Hippocampal formation (tissue), 2 donors: ENCODE measurements at regions not wholly inside any gene's neighbourhood (a gene's known extent, or its start where the extent isn't known, plus 50 kb on each side); places are given as distances from the start of the nearest gene placed in this dataset.

Source experiments
- DNase-seq, 2 donors: peaks; one replicate each; lab custom pipeline; 2025; lab: John Stamatoyannopoulos, UW

DNA sequence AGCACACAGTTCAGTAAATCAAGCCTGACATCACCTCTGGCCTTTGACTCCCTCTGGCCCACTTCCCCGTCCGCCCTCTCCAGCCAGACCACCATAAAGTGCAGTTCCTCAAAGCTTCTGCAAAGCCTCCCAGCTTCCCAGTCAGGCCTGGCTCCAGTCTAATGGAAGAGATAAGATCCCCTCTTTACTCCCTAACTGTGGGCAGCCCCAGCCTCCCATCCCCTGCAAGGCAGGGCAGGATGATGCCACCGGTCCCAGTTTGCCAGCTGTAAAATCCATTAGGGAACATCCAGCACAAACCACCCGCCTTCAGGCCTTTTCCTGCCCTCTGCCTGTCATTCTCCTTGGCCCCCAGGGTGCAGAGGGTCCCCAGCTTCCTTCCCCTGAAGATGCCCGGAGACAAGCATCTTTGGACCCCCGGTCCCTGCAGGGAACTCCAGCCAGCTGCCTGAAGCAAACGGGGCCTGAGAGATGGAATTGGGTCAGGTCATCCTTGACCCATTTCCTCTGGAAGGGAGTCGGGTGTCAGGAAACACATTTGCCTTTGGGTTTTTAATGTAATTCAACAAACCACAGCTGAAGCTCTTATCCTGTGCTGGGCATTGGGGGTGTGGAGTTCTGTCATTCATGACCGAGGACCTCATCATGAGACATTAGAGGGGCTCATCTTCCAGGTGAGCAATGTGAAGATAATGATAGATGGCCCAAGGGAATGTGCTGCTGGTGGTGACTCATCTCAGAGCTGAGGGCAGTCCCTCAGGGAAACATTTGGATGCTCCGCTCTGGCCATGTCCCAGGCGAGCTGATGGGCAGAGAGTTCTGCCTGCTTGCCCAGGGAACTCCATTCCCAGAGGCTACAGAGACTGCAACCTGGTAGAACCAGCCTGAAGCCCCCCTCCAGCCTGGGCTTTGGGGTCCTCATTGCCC lies 93.8 kb upstream of the CLMN start:
- DNase-seq, result no peak

DNA sequence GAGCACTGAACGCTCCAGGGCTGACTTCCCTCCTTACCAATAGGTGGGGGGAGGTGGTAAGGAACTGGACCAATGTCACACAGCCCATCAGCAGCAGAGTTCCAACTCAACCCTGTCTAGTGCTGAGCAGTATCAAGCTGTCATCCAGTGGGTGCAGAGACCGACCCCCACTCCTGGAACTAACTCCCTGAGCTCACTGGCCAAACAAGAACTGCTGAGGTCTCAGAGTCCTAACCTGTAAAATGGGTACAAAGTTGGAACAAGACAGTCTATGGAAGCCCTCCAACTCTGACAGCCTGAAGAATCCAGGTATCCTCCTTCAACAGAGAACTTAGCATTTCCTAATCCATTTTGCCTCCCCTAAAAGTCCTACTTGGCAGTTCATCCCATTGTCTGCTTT lies 91.1 kb upstream of the CLMN start:
- DNase-seq, result no peak

DNA sequence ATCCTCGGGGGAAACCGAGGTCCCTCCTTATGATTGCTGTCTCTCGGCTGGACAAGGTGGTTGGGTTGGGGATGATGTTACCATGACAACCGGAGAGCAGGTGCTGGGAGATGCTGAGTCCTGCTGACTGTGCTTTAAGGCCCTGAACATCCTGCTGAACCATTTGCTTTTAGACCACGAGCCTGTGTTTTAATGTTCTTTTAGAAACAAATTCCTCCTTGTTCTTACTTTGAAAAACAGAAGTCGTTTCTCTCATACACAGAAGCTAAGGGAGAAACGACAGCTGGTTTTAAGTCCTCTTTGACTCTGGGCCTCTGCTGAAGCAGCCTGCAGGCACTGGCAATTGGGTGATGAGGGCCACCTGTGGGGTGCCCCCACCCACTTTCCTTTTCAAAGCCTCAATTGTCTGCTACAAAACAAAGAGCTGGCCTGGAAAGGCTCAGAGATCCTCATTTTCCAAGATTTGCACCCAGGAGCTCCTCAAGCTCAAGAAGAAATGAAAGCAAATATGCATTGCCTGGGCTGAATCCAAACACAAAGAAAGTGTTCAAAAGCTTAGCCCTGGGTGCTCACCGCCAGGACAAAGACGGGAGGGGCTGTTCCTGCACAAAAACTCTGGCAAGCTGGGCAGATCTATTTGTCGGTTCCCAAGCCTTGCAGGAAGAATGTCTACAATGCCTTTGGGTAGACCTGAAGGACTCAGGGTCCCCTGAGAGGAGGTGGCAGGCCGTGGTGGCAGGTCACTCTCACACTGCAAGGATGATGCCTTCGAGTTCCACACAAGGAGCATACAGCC lies 90.0 kb upstream of the CLMN start:
- DNase-seq, result peak; percentile 24 to 58

DNA sequence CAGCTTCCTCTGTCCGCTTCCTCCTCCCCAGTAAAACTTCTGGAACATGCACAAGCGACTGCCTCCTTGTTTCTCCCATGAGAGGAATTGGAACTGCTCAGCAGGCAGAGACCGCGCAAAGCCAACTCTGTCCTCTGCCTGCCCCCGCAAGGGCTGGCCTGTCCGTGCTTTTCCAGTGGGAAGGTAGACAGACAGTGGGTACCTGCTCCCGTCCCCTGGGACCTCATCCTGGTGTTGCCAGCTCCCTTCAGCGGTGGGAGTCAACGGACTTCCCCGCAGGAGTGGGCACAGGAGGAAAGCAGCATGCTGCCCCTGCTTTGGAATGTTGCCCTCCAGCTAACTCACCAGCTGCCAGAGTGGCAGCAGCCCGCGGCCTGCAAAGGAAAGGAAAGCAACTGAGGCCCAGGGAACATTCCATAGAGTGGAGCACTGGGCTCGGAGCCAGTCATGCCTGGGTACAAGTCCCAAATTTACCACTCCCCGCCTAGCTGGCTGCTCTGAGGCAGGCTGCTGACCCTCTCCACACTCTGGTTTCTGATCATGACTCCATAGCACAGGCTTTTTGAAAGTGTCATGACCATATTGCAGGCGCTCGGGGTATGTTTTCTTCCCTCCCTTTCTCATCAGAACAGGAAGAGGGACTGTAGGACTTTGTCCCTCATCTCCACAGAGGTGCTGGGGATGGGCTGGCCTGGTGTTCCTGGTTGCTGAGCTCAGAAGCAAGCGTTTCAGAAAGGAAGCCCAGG lies 89.2 kb upstream of the CLMN start:
- peak; percentile 17 to 42 for DNase-seq

DNA sequence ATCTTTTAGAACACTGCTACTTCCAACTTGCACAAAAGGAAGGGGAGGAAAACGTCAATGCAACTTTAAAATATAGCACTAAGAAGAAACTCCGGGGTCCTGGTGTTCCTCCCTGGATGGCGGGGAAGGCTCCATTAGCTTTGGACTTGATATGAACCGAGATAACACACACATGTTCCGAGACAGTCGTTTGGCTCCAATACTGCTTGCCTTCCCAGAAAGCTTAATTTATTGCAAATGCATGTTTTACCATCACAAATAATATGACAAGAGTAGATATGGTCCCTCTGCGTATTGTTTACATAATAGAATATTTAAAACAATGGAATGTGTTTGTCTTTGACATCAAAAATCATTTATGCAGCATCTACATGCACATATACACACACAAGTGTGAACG lies 87.6 kb upstream of the CLMN start:
- no peak for DNase-seq

DNA sequence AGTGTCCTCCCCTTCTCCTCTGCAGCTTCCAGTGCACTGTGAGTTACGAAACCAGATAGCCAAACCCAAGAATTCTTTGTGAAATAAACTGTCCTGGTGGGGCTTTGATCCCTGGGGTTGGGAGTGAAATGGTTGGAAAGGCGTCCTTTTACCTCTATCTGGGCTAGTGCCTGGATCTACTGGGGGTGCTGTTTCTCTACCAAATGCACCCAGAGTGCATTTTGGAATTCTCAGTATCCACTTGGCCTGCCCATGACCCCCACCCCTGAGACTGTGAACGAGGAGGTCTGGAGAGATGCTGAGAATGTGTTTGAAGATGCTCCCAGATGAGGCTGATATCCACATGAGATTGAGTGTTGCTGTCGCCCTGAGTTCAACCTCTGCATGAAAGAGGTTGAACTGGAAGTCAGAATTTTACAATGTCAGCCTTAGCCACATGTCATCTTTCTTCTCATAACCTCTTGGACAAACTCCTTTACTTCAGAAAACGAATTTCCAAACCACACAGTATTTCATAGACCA lies 87.1 kb upstream of the CLMN start:
- no peak for DNase-seq

DNA sequence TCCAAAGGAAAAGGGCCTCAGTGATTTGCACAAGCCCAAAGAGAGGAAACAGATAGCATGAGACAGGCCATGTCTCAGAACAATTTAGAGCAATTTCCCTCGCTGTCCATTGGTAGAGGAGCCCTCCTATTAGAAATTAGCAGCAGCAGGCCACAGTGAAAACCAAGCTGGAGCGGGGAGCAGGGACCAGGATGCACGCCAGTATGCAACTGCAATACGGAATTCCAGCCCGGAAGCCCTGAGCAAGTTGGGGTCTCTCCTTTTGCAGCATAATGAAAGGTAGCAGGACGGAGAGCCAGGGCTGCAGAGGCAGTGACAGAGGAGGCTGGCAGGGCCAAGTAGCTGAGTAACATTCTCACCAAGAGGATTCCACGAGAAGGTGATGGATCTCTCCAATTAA lies 84.9 kb upstream of the CLMN start:
- DNase-seq, result no peak

DNA sequence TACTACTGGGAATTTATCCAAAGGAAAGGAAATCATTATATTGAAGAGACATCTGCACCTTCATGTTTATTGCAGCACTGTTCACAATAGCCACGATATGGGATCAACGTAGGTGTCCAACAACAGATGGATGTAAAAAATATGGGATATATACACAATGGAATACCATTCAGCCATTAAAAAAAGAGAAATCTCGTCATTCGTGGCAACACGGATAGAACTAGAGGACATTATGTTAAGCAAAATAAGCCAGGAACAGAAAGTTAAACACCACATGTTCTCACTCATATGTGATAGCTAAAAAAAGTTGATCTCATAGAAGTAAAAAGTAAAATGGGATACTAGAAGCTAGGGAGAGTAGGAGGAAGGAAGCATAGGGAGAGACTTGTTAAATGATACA lies 82.9 kb upstream of the CLMN start:
- DNase-seq, result peak in 1 of 2 donors; percentile 43

DNA sequence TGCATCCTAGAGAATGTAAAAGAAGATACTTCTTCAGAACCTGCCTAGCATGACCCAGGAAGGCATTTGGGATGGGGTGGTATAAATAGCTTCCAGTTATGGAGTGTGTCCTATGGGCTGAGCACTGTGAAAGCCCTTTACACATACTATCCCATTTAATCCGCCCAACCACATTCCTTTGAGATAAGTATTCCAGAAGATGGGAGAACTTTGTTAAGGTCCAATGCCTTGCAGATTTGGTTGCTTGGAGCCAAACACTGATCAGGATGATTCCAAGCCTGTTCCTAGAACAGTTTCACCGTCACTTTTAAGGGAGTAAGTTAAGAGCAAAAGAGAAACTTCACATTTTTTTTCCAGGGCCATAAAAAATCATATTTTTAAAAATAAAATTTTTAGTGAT lies 82.5 kb upstream of the CLMN start:
- DNase-seq, result no peak

DNA sequence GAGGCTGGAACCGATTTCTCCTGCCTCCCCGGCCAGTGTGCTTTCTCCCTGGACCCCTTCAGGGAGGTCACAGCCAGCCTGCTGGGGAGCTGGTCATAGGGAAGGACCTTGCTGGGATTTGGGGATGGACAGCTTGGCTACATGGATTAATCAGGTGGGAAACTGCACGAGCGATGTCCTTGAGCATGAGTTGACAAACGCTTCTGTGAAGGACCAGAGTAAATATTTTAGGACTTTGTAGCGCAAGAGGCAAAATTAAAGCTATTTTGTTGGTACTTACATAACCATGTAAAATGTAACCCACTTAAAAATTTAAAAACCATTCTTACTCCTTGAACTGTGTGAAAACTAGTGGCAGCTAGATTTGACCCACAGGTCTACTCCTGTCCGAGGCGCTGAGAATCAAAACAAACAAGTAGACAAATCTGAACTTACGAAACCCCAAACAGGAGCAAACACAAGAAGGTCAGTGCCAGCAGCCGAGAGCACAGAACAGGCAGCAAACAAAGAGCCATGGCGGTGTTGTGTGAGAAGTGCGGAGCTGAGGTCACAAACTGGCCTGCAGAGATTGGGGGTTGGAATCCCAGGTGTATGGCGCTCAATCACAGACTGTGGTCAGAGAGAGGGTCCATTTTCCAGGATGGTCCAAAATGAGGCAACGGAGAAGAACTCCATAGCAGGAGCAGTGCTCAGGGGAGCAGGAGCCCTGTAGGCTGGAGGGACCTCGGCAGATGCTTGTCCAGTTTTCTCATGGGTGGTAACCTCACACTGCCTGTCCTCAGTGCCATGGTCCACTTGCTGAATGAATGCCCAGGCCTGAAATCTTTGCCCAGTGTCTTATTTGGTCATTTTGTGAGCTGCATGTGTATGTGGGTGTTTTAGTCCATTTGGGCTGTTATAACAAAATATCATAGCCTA lies 79.2 kb upstream of the CLMN start:
- DNase-seq, result no peak

DNA sequence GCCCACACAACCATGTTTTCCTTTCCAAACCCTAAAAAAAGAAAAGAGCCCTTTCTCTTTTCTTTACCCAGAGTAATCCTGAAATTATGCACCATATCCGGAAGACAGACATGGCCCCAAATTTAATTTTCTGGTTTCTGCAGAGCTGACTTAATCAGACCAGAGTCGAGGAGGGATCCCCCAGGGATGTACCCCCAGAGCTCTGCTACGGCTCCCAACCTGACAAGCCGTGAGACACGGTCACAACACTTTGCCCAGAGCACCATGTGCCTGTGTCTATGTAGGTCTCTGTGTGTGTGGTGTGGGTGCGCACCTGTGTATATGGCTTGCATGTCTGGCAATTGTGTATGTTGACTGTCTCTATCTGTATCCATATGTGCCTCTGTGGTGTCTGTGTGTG lies 77.6 kb upstream of the CLMN start:
- no peak for DNase-seq

DNA sequence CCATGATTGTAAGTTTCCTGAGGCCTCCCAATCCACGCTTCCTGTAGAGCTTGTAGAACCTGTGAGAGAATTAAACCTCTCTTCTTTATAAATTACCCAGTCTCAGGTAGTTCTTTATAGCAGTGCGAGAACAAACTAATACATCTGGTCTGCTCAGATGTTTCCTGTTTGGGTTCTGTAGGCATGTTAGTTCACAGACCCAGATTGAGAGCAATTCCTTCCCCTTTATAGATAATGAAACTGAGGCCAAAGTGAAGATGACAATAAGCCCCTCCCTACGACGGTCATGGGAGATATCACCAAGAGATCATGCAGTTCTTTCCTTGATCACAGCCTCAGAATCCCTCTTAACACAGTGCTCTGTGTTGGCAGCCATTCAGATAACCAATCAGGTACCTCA lies 76.5 kb upstream of the CLMN start:
- DNase-seq, result no peak

DNA sequence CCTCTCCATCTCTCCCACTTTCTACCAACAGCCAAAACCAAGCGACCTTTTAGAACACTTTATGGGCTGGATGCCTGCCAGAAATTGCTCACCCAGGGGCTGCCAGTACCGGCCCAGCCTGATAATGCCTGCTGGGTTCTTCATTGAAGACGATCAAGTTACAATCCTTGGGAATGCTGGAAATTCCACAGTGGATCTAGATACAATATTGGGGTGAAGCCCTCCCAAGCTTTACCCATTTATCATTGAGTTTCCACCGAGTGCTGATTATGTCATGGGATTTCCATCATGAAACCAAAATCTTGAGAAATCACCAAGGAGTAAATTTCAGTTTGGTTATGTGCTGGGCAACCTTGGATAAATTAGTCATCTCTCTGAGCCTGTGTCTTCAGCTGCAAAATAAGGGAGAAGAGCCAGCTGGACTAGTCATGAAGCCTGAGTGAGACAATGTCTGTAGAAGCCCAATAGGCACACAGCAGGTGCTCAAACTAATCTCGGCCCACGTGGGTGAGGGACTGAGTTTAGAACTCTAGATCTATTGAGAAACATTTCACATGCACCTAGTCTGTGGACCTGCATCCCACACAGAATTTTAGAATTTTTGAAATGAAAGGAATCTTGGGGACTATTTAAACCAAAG lies 75.5 kb upstream of the CLMN start:
- DNase-seq, result no peak

DNA sequence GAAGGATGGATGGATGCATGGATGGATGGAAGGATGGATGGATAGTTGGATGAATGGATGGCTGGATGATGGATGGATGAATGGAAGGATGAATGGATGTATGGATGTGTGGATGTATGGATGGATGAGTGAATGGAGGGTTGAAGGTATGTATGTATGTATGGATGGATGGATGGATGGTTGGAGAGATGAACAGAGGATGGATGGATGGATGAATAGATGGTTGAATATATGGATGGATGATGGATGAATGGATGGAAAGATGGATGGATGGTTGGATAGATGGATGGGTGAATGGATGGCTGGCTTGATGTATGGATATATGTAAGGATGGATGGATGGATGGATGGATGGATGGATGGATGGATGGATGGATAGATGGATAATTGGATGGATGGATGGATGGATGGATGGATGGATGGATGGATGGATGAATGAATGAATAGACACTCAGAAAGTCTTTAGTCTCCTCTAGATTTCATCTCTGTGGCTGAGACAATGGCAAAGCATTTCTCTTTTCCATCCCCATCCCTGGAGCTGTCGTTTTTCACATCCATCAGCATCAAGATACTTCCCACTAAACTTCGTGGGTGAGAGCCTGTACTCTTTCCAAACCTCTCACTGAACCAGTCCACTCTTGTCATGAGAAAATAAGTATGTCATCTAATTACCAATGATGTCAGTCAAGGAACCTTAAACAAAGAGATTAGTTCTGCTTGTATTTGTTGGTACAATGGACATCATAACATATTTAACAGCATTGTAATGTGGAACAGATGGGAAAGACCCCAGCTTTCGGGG lies 74.8 kb upstream of the CLMN start:
- DNase-seq, result no peak

DNA sequence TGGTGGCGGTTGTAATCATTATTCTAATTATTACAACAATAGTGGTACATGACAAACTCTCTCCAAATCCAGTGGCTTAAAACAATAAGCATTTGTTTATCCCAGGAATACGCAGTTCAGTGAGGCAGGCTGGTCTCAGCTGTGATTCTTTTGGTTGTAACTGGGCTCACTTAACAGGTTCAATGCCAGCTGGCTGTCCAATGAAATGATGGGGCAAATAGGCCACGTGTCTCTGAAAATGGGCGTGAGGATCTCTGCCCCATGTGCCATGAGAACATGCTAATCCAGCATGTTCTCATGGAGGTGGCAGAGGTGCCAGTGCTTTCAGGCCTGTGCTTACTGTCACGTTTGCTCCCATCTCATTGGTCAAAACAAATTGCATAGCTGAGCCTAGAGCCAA lies 73.1 kb upstream of the CLMN start:
- no peak for DNase-seq

DNA sequence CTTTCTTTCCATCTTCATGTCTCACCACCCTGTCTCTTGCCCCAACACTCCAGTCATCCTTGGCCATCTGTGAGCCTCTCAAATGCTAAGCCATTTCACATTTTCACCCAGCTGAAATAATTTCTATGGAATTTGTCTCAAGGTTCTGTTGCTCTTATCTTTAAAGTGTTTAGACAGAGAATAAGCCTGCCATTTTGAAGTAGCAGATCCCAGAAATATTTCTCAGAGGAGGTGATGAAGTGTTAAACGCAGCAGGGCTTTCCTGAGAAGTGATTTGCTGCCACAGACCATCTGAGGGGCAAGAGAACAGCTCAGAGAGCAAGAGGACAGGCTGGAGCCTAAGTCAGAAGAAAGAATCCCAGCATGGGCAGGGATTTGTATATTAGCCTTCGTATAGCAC lies 71.6 kb upstream of the CLMN start:
- no peak for DNase-seq

DNA sequence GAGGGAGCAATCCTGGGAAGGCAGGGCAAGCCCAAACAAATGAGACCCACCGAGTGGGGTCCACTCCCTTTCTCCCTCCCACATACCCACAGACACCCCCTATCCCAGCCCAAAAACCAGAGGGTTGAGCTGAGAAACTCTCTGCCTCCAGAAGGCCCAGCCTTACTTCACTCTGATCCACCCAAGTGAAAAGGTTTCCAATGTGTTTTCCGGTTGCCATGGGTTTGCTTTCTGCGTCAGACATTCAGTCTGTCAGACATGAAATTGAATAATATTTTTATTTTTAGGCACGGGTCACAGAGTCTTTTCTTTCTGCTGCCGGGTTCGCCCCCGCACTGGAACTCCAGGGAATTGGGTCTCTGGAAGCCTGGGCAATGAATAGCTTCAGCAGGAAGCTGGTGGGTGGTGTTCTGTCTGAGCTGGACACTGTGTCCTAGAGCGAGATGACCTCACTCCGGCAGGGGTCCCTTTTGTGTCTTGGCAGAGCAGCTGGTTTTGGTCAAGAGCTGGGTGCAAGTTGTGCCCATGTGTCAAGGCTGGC lies 69.8 kb upstream of the CLMN start:
- DNase-seq, result peak in 1 of 2 donors; percentile 2

DNA sequence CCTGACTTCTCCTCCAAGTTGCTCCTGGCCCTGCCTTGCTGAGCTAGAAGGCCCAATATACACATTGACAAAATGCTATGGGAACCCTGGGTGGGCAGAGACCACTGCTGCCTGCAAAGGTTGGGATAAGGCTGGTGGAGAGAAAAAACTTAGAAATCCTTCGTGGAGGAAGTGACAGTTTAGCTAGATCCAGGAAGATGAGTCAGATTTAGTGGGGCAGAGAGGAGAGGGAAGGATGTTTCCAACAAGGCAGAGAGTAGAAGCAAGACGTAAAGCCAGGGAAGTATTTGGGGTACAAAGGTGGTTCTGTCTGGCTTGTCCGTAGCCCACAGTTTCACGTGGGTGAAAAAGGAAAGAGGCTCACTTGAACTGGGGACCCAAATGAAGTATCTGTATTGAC lies 69.0 kb upstream of the CLMN start:
- no peak for DNase-seq

DNA sequence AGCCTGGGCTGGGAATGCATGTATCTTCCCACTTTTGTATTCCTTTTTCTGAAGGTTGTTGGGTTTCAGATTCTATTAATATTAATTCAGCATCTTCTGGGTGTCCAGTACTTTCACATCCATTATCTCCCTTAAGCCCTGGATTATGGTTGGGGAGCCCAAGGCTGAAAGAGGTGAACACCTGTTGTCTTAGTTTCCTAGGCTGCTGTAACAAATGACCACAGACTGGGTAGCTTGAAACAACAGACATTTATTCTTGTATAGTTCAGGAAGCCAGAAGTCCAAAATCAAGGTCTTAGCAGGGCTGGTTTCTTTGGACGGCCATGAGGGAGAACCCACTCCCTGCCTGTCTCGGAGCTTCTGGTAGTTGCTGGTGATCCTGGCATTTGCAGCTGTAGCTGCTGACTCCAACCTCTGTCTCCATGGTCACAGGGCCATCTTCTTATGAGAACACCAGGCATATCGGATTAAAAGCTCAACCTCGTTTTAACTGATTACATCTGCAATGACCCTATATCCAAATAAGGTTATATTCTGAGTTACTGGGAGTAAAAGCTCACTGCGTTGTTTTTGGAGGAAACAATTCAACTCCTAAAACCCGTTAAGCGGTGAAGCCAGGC lies 68.2 kb upstream of the CLMN start:
- no peak for DNase-seq
